ENCODE measurements at regions not wholly inside any gene's neighbourhood (a gene's known extent, or its start where the extent isn't known, plus 50 kb on each side); places are given as distances from the start of the nearest gene placed in this dataset.

DNA sequence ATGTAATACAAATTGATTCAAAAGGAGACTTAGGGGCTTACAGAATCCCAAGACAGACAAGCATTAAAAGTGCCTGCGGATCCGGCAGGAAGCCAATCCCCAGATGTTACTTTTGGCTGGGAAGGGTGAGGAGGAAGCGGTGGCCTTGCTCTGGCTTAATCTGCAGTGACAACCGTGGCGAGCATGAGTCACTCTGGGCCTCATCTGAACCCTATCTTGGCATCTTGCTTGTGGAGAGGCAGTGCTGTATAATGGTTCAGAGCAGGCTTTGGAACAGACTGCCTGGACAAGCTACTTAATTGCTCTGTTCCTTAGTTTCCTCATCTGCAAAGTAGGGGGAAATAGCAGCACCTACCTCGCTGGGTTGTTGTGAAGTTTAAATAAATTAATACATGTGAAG is 74.1 kb downstream of the XCL2 start:
- Histone ChIP-seq H3K79me2 (ENCODE audit: insufficient read depth, low read length) (no peaks in the 10 kb centered on the region), H3K36me3 (ENCODE audit: insufficient read depth, low read length) (no peaks in the 10 kb centered on the region), H3K27me3 (ENCODE audit: insufficient read depth, low read length) (no peaks in the 10 kb centered on the region), H3K27ac (ENCODE audit: low read depth, low read length) (peak overlapping the region; percentile 81), H3K9me3 (ENCODE audit: insufficient read depth, low read depth, low read length) (no peaks in the 10 kb centered on the region), H3K4me1 (ENCODE audit: insufficient read depth, low read length) (peaks cover 42% of the 10 kb centered on the region), H4K20me1 (ENCODE audit: insufficient read depth, low read length) (no peaks in the 10 kb centered on the region), H3K4me3 (ENCODE audit: insufficient read depth, low read depth, low read length) (no peak overlapping the region), H2AFZ (ENCODE audit: low read depth, low read length) (no peak overlapping the region), H3K9ac (ENCODE audit: low read length) (no peak overlapping the region), H3K4me2 (ENCODE audit: low read length) (peak overlapping the region; percentile 80)
- Mint-ChIP-seq H3K27me3 (ENCODE audit: low read depth, unreplicated experiment) (no peaks in the 10 kb centered on the region), H3K27ac (ENCODE audit: unreplicated experiment) (no peak overlapping the region), H3K4me3 (ENCODE audit: unreplicated experiment) (no peak overlapping the region), H3K36me3 (ENCODE audit: low read depth, unreplicated experiment) (no peaks in the 10 kb centered on the region), H3K9me3 (ENCODE audit: unreplicated experiment) (peaks cover under 1% of the 10 kb centered on the region), H3K4me1 (ENCODE audit: low read depth, unreplicated experiment) (peaks cover 53% of the 10 kb centered on the region)
- TF ChIP-seq EZH2 (IDR thresholded peaks at IDR 0.05; ENCODE audit: insufficient read depth, low read length) = no peak
- TF ChIP-seq, protein P1, sequence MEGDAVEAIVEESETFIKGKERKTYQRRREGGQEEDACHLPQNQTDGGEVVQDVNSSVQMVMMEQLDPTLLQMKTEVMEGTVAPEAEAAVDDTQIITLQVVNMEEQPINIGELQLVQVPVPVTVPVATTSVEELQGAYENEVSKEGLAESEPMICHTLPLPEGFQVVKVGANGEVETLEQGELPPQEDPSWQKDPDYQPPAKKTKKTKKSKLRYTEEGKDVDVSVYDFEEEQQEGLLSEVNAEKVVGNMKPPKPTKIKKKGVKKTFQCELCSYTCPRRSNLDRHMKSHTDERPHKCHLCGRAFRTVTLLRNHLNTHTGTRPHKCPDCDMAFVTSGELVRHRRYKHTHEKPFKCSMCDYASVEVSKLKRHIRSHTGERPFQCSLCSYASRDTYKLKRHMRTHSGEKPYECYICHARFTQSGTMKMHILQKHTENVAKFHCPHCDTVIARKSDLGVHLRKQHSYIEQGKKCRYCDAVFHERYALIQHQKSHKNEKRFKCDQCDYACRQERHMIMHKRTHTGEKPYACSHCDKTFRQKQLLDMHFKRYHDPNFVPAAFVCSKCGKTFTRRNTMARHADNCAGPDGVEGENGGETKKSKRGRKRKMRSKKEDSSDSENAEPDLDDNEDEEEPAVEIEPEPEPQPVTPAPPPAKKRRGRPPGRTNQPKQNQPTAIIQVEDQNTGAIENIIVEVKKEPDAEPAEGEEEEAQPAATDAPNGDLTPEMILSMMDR (IDR thresholded peaks at IDR 0.05; ENCODE audit: insufficient read depth, low read depth, low read length) = no peak
- DNase-seq (ENCODE audit: low read depth) (peak; percentile 94), FAIRE-seq (peak; percentile 73)

DNA sequence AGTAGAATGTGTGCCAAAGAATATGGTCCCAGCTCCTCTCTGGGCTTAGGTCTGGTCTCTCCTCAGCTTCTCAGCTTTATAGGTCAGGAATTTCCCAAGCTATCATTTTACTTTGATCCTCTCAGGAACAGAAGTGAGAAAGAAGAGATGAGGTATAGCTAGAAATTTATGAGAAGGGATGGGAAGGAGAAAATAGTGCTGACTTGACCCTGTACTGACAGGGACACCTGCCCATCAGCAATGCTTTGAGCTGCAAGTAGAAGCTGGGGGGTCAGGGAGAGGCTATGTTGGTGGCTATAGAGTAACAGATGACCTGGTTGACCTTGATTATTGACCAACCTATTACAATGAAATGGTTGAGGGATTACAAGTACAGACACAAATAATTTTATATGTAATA is 75.0 kb downstream of the XCL2 start:
- no peak overlapping the region for H3K4me3 ChIP-seq (ENCODE audit: insufficient read depth, low read depth, low read length)
- no peaks in the 10 kb centered on the region for H3K27me3 ChIP-seq (ENCODE audit: insufficient read depth, low read length)
- no peaks in the 10 kb centered on the region for H3K79me2 ChIP-seq (ENCODE audit: insufficient read depth, low read length)
- Mint-ChIP-seq H3K9me3 (ENCODE audit: unreplicated experiment) (peaks cover 2% of the 10 kb centered on the region), H3K27me3 (ENCODE audit: low read depth, unreplicated experiment) (no peaks in the 10 kb centered on the region), H3K4me1 (ENCODE audit: low read depth, unreplicated experiment) (peaks cover 53% of the 10 kb centered on the region), H3K27ac (ENCODE audit: unreplicated experiment) (no peak overlapping the region), H3K36me3 (ENCODE audit: low read depth, unreplicated experiment) (no peaks in the 10 kb centered on the region), H3K4me3 (ENCODE audit: unreplicated experiment) (no peak overlapping the region)
- H3K4me2 ChIP-seq (ENCODE audit: low read length) = no peak overlapping the region
- TF ChIP-seq, protein P1 (IDR thresholded peaks at IDR 0.05; ENCODE audit: insufficient read depth, low read depth, low read length) = no peak
- no peak for TF ChIP-seq EZH2 (IDR thresholded peaks at IDR 0.05; ENCODE audit: insufficient read depth, low read length)
- H3K27ac ChIP-seq (ENCODE audit: low read depth, low read length) = no peak overlapping the region
- H3K4me1 ChIP-seq (ENCODE audit: insufficient read depth, low read length) = peaks cover 42% of the 10 kb centered on the region
- H2AFZ ChIP-seq (ENCODE audit: low read depth, low read length) = no peak overlapping the region
- H3K36me3 ChIP-seq (ENCODE audit: insufficient read depth, low read length) = no peaks in the 10 kb centered on the region
- H3K9ac ChIP-seq (ENCODE audit: low read length) = no peak overlapping the region
- no peak for FAIRE-seq
- no peaks in the 10 kb centered on the region for H4K20me1 ChIP-seq (ENCODE audit: insufficient read depth, low read length)
- DNase-seq (ENCODE audit: low read depth) = no peak
- H3K9me3 ChIP-seq (ENCODE audit: insufficient read depth, low read depth, low read length) = no peaks in the 10 kb centered on the region

DNA sequence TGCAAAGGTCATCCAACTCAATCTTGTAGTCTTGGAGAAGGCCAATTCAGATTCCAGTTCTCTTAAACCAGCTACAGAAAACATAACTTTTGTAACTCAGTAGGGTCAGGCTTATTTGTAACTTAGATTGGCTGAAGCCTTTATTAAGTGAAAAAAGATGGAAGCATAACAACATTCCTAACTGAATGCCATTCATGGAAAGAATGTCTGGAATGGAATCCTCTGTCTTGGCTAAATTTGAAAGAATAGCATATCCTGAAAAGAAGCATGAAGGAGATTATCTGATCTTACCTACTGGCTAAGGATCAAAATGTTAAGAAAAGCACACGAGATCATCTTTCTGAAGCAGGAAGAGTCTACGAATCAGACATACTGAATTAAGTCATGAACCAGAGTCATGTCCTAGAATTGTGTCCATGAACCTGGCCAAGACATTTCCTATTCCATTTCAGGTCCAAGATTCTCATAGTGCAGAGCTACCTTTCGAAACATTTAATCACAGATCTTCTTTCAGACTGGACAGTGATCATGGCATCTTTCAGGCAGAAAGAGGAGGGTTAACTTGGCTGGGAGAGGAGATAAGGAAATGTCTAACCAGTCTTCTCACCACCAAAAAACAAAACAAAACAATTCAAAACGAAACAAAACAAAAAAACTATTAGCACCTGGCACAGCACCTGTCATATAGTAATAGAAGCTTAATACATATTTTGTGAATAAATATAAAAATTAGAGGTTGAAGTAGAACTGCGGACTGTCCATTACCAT is 75.6 kb downstream of the XCL2 start:
- Histone ChIP-seq H3K4me3 (ENCODE audit: insufficient read depth, low read depth, low read length) (no peak overlapping the region), H3K4me1 (ENCODE audit: insufficient read depth, low read length) (peaks cover 42% of the 10 kb centered on the region), H3K4me2 (ENCODE audit: low read length) (peak overlapping the region; percentile 21), H3K27ac (ENCODE audit: low read depth, low read length) (no peak overlapping the region), H3K36me3 (ENCODE audit: insufficient read depth, low read length) (no peaks in the 10 kb centered on the region), H3K79me2 (ENCODE audit: insufficient read depth, low read length) (no peaks in the 10 kb centered on the region), H2AFZ (ENCODE audit: low read depth, low read length) (no peak overlapping the region), H3K9ac (ENCODE audit: low read length) (no peak overlapping the region), H4K20me1 (ENCODE audit: insufficient read depth, low read length) (no peaks in the 10 kb centered on the region), H3K27me3 (ENCODE audit: insufficient read depth, low read length) (no peaks in the 10 kb centered on the region), H3K9me3 (ENCODE audit: insufficient read depth, low read depth, low read length) (no peaks in the 10 kb centered on the region)
- H3K36me3 Mint-ChIP-seq (ENCODE audit: low read depth, unreplicated experiment) = no peaks in the 10 kb centered on the region
- H3K9me3 Mint-ChIP-seq (ENCODE audit: unreplicated experiment) = peaks cover 5% of the 10 kb centered on the region
- FAIRE-seq (peak; percentile 45), DNase-seq (ENCODE audit: low read depth) (peak; percentile 54)
- H3K4me3 Mint-ChIP-seq (ENCODE audit: unreplicated experiment) = no peak overlapping the region
- H3K4me1 Mint-ChIP-seq (ENCODE audit: low read depth, unreplicated experiment) = peaks cover 53% of the 10 kb centered on the region
- H3K27ac Mint-ChIP-seq (ENCODE audit: unreplicated experiment) = no peak overlapping the region
- TF ChIP-seq, protein P1 (IDR thresholded peaks at IDR 0.05; ENCODE audit: insufficient read depth, low read depth, low read length) = no peak
- TF ChIP-seq EZH2 (IDR thresholded peaks at IDR 0.05; ENCODE audit: insufficient read depth, low read length) = no peak
- no peaks in the 10 kb centered on the region for H3K27me3 Mint-ChIP-seq (ENCODE audit: low read depth, unreplicated experiment)
